ENCODE measurements at regions not wholly inside any gene's neighbourhood (a gene's known extent, or its start where the extent isn't known, plus 50 kb on each side); places are given as distances from the start of the nearest gene placed in this dataset.

DNA sequence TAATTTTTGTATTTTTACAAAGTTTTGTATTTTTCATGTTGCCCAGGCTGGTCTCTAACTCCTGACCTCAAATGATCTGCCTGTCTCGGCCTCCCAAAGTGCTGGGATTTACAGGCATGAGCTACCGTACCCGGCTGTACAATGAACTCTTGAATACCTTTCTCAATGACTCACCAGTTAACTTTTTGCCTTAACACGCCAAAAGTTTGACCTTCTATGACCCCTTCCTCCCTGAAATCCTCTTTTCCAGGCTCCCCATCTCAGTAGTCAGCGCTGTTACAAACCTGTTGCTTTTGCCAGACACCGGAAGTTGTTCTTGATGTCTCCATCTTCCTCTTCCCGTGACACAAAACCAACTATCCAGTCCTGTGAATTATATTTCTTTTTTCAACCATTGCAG, 158.1 kb upstream of the ASIC2 start:
- no peak for DNase-seq (ENCODE audit: low spot score)

DNA sequence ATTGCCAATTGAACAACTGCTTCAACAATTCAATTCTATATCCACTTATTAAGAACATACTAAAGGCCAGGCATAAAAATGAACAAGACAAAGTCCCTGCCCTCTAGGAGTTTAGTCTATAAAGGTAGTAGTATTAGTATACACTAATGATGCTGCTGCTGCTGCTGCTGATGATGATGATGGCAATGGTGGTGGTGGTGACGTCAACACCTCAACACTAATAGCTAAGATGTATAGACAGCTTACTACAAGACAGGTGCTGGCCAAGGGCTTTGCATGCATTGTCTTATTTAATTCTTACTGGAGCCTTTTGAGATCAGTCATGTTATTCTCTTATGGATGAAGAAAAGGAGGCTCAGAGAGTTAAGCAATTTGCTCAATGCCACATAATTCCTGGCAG, 164.4 kb upstream of the ASIC2 start:
- TF ChIP-seq, protein P1, sequence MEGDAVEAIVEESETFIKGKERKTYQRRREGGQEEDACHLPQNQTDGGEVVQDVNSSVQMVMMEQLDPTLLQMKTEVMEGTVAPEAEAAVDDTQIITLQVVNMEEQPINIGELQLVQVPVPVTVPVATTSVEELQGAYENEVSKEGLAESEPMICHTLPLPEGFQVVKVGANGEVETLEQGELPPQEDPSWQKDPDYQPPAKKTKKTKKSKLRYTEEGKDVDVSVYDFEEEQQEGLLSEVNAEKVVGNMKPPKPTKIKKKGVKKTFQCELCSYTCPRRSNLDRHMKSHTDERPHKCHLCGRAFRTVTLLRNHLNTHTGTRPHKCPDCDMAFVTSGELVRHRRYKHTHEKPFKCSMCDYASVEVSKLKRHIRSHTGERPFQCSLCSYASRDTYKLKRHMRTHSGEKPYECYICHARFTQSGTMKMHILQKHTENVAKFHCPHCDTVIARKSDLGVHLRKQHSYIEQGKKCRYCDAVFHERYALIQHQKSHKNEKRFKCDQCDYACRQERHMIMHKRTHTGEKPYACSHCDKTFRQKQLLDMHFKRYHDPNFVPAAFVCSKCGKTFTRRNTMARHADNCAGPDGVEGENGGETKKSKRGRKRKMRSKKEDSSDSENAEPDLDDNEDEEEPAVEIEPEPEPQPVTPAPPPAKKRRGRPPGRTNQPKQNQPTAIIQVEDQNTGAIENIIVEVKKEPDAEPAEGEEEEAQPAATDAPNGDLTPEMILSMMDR (IDR thresholded peaks at IDR 0.05; ENCODE audit: extremely low read depth, missing control alignments) = no peak

More for the DNA sequence above, 158.1 kb upstream of the ASIC2 start:
- TF ChIP-seq, protein P1 (IDR thresholded peaks at IDR 0.05; ENCODE audit: extremely low read depth, missing control alignments) = no peak

GRCh38 chr17:33459078-33459940, 166.2 kb upstream of the ASIC2 start:
- DNase-seq (ENCODE audit: low spot score) = peak; percentile 7
- TF ChIP-seq, protein P1 (IDR thresholded peaks at IDR 0.05; ENCODE audit: extremely low read depth, missing control alignments) = no peak

More for the DNA sequence above, 164.4 kb upstream of the ASIC2 start:
- DNase-seq (ENCODE audit: low spot score) = no peak

DNA sequence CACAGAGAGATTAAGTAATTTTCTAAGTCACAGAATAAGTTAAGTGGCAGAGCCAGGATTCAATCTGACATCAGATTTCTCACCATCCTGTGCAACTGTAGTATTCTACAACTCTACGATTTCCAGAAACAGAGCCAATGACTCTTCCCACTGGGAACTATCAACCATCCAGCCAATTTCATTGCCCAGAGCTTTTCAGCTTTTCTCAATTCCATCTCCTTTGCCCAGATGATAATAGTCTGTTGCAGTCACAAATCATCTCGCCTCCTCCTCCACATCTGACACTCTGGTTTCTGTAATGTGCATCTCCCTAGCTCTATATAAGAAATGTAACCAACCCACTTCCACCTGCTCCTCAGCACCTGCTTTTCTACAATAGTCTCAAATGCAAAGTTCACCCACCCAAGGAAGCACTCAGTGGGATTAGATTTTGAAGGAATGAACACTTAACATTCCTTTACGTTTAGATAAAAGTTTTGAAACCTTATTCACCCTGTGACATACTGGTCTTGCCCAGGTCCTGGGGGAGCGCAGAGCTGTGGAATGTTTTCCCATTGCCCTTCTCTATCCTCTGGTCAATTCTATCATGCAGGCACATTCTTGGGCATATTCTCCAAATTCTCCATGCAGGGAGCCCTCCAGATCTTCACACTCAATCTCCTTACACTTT, 167.8 kb upstream of the ASIC2 start:
- no peak for DNase-seq (ENCODE audit: low spot score)
- TF ChIP-seq, protein P1 (IDR thresholded peaks at IDR 0.05; ENCODE audit: extremely low read depth, missing control alignments) = no peak

DNA sequence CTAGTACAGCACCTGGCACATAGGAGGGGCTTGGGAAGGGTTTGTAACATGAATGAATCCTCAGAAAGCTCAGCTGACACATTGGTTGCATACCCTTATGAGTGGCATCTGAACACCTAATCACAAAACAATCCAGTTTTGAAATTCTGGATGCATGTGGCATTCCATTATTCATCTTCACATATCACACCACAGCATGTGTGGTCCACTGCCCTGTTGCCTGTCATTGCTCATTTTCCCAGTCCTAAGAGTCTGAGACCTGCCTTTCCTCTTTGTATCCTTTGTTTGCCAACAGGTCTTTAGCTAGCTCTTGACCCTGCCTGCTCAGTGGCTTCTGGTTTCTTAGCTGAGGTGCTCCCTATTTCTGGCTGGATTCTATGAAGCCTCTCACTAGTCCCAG, 170.8 kb upstream of the ASIC2 start:
- TF ChIP-seq, protein P1 (IDR thresholded peaks at IDR 0.05; ENCODE audit: extremely low read depth, missing control alignments) = no peak
- DNase-seq (ENCODE audit: low spot score) = no peak

DNA sequence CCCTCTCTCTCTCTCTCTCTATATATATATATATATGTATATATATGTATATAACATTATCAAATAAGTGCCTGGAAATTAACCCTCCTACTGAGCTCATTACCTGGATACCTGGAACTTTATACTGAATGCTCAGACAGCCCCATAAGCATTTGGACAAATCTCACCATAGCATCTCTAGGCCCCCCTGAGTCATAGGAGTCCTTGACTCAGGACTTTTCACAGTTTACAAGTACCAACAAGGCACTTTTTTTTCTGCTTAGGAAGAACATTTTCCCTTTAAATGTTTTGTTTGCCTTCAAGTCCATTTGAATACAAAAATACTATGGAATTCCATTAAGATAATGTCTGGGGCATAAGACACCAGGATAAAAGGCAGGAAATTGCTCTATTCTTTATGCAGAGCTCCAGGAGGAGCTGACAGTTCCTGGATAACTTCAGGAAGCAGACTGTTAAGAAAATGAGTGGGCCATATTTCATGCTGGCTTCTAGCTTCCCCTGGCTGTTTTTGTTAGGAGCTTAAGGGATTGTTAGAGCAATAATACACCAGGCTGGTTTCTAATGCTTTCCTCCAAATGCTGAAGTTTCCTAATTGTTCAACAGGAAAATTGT, 171.7 kb upstream of the ASIC2 start:
- no peak for DNase-seq (ENCODE audit: low spot score)
- TF ChIP-seq, protein P1 (IDR thresholded peaks at IDR 0.05; ENCODE audit: extremely low read depth, missing control alignments) = no peak

- DNase-seq (ENCODE audit: low spot score) = no peak
Observed at GRCh38 chr17:33469421-33469820, 176.3 kb upstream of the ASIC2 start.

More at GRCh38 chr17:33469421-33469820, 176.3 kb upstream of the ASIC2 start:
- TF ChIP-seq, protein P1 (IDR thresholded peaks at IDR 0.05; ENCODE audit: extremely low read depth, missing control alignments) = no peak
